A673 (cell line): ENCODE measurements at regions not wholly inside any gene's neighbourhood (a gene's known extent, or its start where the extent isn't known, plus 50 kb on each side); places are given as distances from the start of the nearest gene placed in this dataset.

ENCODE experiments used
- EZH2 ChIP-seq: fragments of 200-600 bp; sonication (generic); IDR thresholded peaks from 2 replicates; pipeline ENCODE4 v1.6.1; 2017; ENCODE audit warnings: borderline replicate concordance, low read depth, mild to moderate bottlenecking, mixed read lengths, antibody characterized with exemption, low read length; ENCODE audit not compliant: poor library complexity, severe bottlenecking
- TF ChIP-seq, protein P1 (sequence below): fragments of 300-800, 200-600 bp; sonication (generic); conservative IDR thresholded peaks from 2 replicates; pipeline ENCODE4 v1.5.1; 2017; ENCODE audit warnings: low read depth, mild to moderate bottlenecking, antibody characterized with exemption, low read length, moderate library complexity, mixed read lengths

DNA sequence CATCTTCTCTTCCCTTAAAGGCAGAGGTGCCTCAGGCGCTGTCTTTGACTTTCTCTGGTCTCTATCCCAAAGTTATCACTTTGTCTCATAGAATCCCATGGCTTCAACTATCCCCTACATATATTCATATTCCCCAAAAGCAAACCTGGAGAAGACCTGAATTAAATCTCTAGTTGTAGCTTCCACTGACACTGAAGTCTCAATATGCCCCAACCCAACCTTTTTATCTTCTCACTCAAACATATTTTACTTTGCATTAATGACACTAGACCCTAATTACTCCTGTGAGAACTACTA, 354.5 kb upstream of the DUSP10 start:
- TF ChIP-seq, protein P1, sequence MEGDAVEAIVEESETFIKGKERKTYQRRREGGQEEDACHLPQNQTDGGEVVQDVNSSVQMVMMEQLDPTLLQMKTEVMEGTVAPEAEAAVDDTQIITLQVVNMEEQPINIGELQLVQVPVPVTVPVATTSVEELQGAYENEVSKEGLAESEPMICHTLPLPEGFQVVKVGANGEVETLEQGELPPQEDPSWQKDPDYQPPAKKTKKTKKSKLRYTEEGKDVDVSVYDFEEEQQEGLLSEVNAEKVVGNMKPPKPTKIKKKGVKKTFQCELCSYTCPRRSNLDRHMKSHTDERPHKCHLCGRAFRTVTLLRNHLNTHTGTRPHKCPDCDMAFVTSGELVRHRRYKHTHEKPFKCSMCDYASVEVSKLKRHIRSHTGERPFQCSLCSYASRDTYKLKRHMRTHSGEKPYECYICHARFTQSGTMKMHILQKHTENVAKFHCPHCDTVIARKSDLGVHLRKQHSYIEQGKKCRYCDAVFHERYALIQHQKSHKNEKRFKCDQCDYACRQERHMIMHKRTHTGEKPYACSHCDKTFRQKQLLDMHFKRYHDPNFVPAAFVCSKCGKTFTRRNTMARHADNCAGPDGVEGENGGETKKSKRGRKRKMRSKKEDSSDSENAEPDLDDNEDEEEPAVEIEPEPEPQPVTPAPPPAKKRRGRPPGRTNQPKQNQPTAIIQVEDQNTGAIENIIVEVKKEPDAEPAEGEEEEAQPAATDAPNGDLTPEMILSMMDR: no peak
- no peak for TF ChIP-seq EZH2
